ENCODE measurements at regions not wholly inside any gene's neighbourhood (a gene's known extent, or its start where the extent isn't known, plus 50 kb on each side); places are given as distances from the start of the nearest gene placed in this dataset.

- no peak overlapping the region for H3K27ac ChIP-seq (ENCODE audit: low read depth in 1 of 2, low read length in 1 of 2)
- WGBS: 98% methylated on average over 4 of the region's 4 CpGs
- no peaks in the 10 kb centered on the region for H3K4me1 ChIP-seq (ENCODE audit: control insufficient read depth in 2 of 2, insufficient read depth in 2 of 2, low read length in 2 of 2)
- H3K27me3 ChIP-seq (ENCODE audit: control insufficient read depth in 2 of 2, insufficient read depth in 1 of 2, low read length in 1 of 2): no peaks in the 10 kb centered on the region
- no peak overlapping the region for H3K4me3 ChIP-seq (ENCODE audit: low read length in 2 of 2)
- no peaks in the 10 kb centered on the region for H3K36me3 ChIP-seq (ENCODE audit: control insufficient read depth in 2 of 2, insufficient read depth in 2 of 2, low read length in 1 of 2)
- no peak for DNase-seq (ENCODE audit: low read depth in 6 of 9, low spot score in 9 of 9)
- no peaks in the 10 kb centered on the region for H3K9me3 ChIP-seq (ENCODE audit: control insufficient read depth in 2 of 2, insufficient read depth in 1 of 2, low read length in 1 of 2)
Measured at GRCh38 chr18:39359636-39360035, 1794.0 kb upstream of the CELF4 start.

- H3K9me3 ChIP-seq (ENCODE audit: control insufficient read depth in 2 of 2, insufficient read depth in 1 of 2, low read length in 1 of 2): no peaks in the 10 kb centered on the region
- WGBS: 94% methylated on average over 2 of the region's 2 CpGs
- no peaks in the 10 kb centered on the region for H3K27me3 ChIP-seq (ENCODE audit: control insufficient read depth in 2 of 2, insufficient read depth in 1 of 2, low read length in 1 of 2)
- H3K36me3 ChIP-seq (ENCODE audit: control insufficient read depth in 2 of 2, insufficient read depth in 2 of 2, low read length in 1 of 2): no peaks in the 10 kb centered on the region
- H3K4me1 ChIP-seq (ENCODE audit: control insufficient read depth in 2 of 2, insufficient read depth in 2 of 2, low read length in 2 of 2): no peaks in the 10 kb centered on the region
- no peak overlapping the region for H3K27ac ChIP-seq (ENCODE audit: low read depth in 1 of 2, low read length in 1 of 2)
- H3K4me3 ChIP-seq (ENCODE audit: low read length in 2 of 2): no peak overlapping the region
- DNase-seq (ENCODE audit: low read depth in 6 of 9, low spot score in 9 of 9): no peak
Measured at GRCh38 chr18:39350945-39351344, 1785.3 kb upstream of the CELF4 start.

GRCh38 chr18:39349801-39350200 is 1784.2 kb upstream of the CELF4 start:
- 98% methylated on average over 2 of the region's 2 CpGs for WGBS

GRCh38 chr18:39348757-39349156 is 1783.2 kb upstream of the CELF4 start:
- Histone ChIP-seq H3K36me3 (ENCODE audit: control insufficient read depth in 2 of 2, insufficient read depth in 2 of 2, low read length in 1 of 2) (no peaks in the 10 kb centered on the region), H3K4me1 (ENCODE audit: control insufficient read depth in 2 of 2, insufficient read depth in 2 of 2, low read length in 2 of 2) (no peaks in the 10 kb centered on the region), H3K9me3 (ENCODE audit: control insufficient read depth in 2 of 2, insufficient read depth in 1 of 2, low read length in 1 of 2) (no peaks in the 10 kb centered on the region), H3K27me3 (ENCODE audit: control insufficient read depth in 2 of 2, insufficient read depth in 1 of 2, low read length in 1 of 2) (no peaks in the 10 kb centered on the region), H3K27ac (ENCODE audit: low read depth in 1 of 2, low read length in 1 of 2) (no peak overlapping the region), H3K4me3 (ENCODE audit: low read length in 2 of 2) (no peak overlapping the region)
- DNase-seq (ENCODE audit: low read depth in 6 of 9, low spot score in 9 of 9): no peak
- WGBS: 89% methylated on average over 3 of the region's 3 CpGs

More at GRCh38 chr18:39349801-39350200, 1784.2 kb upstream of the CELF4 start:
- no peaks in the 10 kb centered on the region for H3K27me3 ChIP-seq (ENCODE audit: control insufficient read depth in 2 of 2, insufficient read depth in 1 of 2, low read length in 1 of 2)
- no peaks in the 10 kb centered on the region for H3K4me1 ChIP-seq (ENCODE audit: control insufficient read depth in 2 of 2, insufficient read depth in 2 of 2, low read length in 2 of 2)
- no peaks in the 10 kb centered on the region for H3K36me3 ChIP-seq (ENCODE audit: control insufficient read depth in 2 of 2, insufficient read depth in 2 of 2, low read length in 1 of 2)
- no peak for DNase-seq (ENCODE audit: low read depth in 6 of 9, low spot score in 9 of 9)
- no peak overlapping the region for H3K4me3 ChIP-seq (ENCODE audit: low read length in 2 of 2)
- no peak overlapping the region for H3K27ac ChIP-seq (ENCODE audit: low read depth in 1 of 2, low read length in 1 of 2)
- no peaks in the 10 kb centered on the region for H3K9me3 ChIP-seq (ENCODE audit: control insufficient read depth in 2 of 2, insufficient read depth in 1 of 2, low read length in 1 of 2)

GRCh38 chr18:39347701-39348100 is 1782.1 kb upstream of the CELF4 start:
- DNase-seq (ENCODE audit: low read depth in 6 of 9, low spot score in 9 of 9): no peak
- Histone ChIP-seq H3K4me3 (ENCODE audit: low read length in 2 of 2) (no peak overlapping the region), H3K9me3 (ENCODE audit: control insufficient read depth in 2 of 2, insufficient read depth in 1 of 2, low read length in 1 of 2) (no peaks in the 10 kb centered on the region), H3K27me3 (ENCODE audit: control insufficient read depth in 2 of 2, insufficient read depth in 1 of 2, low read length in 1 of 2) (no peaks in the 10 kb centered on the region), H3K36me3 (ENCODE audit: control insufficient read depth in 2 of 2, insufficient read depth in 2 of 2, low read length in 1 of 2) (no peaks in the 10 kb centered on the region), H3K27ac (ENCODE audit: low read depth in 1 of 2, low read length in 1 of 2) (no peak overlapping the region), H3K4me1 (ENCODE audit: control insufficient read depth in 2 of 2, insufficient read depth in 2 of 2, low read length in 2 of 2) (no peaks in the 10 kb centered on the region)
- 95% methylated on average over 5 of the region's 5 CpGs for WGBS

- DNase-seq (ENCODE audit: low read depth in 6 of 9, low spot score in 9 of 9): no peak
- no peaks in the 10 kb centered on the region for H3K36me3 ChIP-seq (ENCODE audit: control insufficient read depth in 2 of 2, insufficient read depth in 2 of 2, low read length in 1 of 2)
- whole genome bisulfite sequencing: 96% methylated on average over 1 of the region's 1 CpG
- no peak overlapping the region for H3K4me3 ChIP-seq (ENCODE audit: low read length in 2 of 2)
- H3K9me3 ChIP-seq (ENCODE audit: control insufficient read depth in 2 of 2, insufficient read depth in 1 of 2, low read length in 1 of 2): no peaks in the 10 kb centered on the region
- H3K27me3 ChIP-seq (ENCODE audit: control insufficient read depth in 2 of 2, insufficient read depth in 1 of 2, low read length in 1 of 2): no peaks in the 10 kb centered on the region
- H3K27ac ChIP-seq (ENCODE audit: low read depth in 1 of 2, low read length in 1 of 2): no peak overlapping the region
- no peaks in the 10 kb centered on the region for H3K4me1 ChIP-seq (ENCODE audit: control insufficient read depth in 2 of 2, insufficient read depth in 2 of 2, low read length in 2 of 2)
Measured at GRCh38 chr18:39346916-39347315, 1781.3 kb upstream of the CELF4 start.

GRCh38 chr18:39345321-39345720 is 1779.7 kb upstream of the CELF4 start:
- no peaks in the 10 kb centered on the region for H3K4me1 ChIP-seq (ENCODE audit: control insufficient read depth in 2 of 2, insufficient read depth in 2 of 2, low read length in 2 of 2)
- H3K9me3 ChIP-seq (ENCODE audit: control insufficient read depth in 2 of 2, insufficient read depth in 1 of 2, low read length in 1 of 2): no peaks in the 10 kb centered on the region
- H3K4me3 ChIP-seq (ENCODE audit: low read length in 2 of 2): no peak overlapping the region
- H3K36me3 ChIP-seq (ENCODE audit: control insufficient read depth in 2 of 2, insufficient read depth in 2 of 2, low read length in 1 of 2): no peaks in the 10 kb centered on the region
- no peak for DNase-seq (ENCODE audit: low read depth in 6 of 9, low spot score in 9 of 9)
- H3K27me3 ChIP-seq (ENCODE audit: control insufficient read depth in 2 of 2, insufficient read depth in 1 of 2, low read length in 1 of 2): no peaks in the 10 kb centered on the region
- WGBS: 97% methylated on average over 2 of the region's 2 CpGs
- H3K27ac ChIP-seq (ENCODE audit: low read depth in 1 of 2, low read length in 1 of 2): no peak overlapping the region

GRCh38 chr18:39344487-39344886 is 1778.9 kb upstream of the CELF4 start:
- no peaks in the 10 kb centered on the region for H3K4me1 ChIP-seq (ENCODE audit: control insufficient read depth in 2 of 2, insufficient read depth in 2 of 2, low read length in 2 of 2)
- H3K36me3 ChIP-seq (ENCODE audit: control insufficient read depth in 2 of 2, insufficient read depth in 2 of 2, low read length in 1 of 2): no peaks in the 10 kb centered on the region
- H3K9me3 ChIP-seq (ENCODE audit: control insufficient read depth in 2 of 2, insufficient read depth in 1 of 2, low read length in 1 of 2): no peaks in the 10 kb centered on the region
- H3K27me3 ChIP-seq (ENCODE audit: control insufficient read depth in 2 of 2, insufficient read depth in 1 of 2, low read length in 1 of 2): no peaks in the 10 kb centered on the region
- no peak for DNase-seq (ENCODE audit: low read depth in 6 of 9, low spot score in 9 of 9)
- no peak overlapping the region for H3K27ac ChIP-seq (ENCODE audit: low read depth in 1 of 2, low read length in 1 of 2)
- WGBS: 94% methylated on average over 5 of the region's 5 CpGs
- no peak overlapping the region for H3K4me3 ChIP-seq (ENCODE audit: low read length in 2 of 2)

- no peak overlapping the region for H3K4me3 ChIP-seq (ENCODE audit: low read length in 2 of 2)
- no peaks in the 10 kb centered on the region for H3K36me3 ChIP-seq (ENCODE audit: control insufficient read depth in 2 of 2, insufficient read depth in 2 of 2, low read length in 1 of 2)
- no peaks in the 10 kb centered on the region for H3K9me3 ChIP-seq (ENCODE audit: control insufficient read depth in 2 of 2, insufficient read depth in 1 of 2, low read length in 1 of 2)
- no peak for DNase-seq (ENCODE audit: low read depth in 6 of 9, low spot score in 9 of 9)
- H3K4me1 ChIP-seq (ENCODE audit: control insufficient read depth in 2 of 2, insufficient read depth in 2 of 2, low read length in 2 of 2): no peaks in the 10 kb centered on the region
- WGBS: 97% methylated on average over 2 of the region's 2 CpGs
- no peaks in the 10 kb centered on the region for H3K27me3 ChIP-seq (ENCODE audit: control insufficient read depth in 2 of 2, insufficient read depth in 1 of 2, low read length in 1 of 2)
- H3K27ac ChIP-seq (ENCODE audit: low read depth in 1 of 2, low read length in 1 of 2): no peak overlapping the region
Measured at GRCh38 chr18:39341129-39341528, 1775.5 kb upstream of the CELF4 start.

GRCh38 chr18:39340418-39340817 is 1774.8 kb upstream of the CELF4 start:
- Histone ChIP-seq H3K4me3 (ENCODE audit: low read length in 2 of 2) (no peak overlapping the region), H3K27ac (ENCODE audit: low read depth in 1 of 2, low read length in 1 of 2) (no peak overlapping the region), H3K36me3 (ENCODE audit: control insufficient read depth in 2 of 2, insufficient read depth in 2 of 2, low read length in 1 of 2) (no peaks in the 10 kb centered on the region), H3K27me3 (ENCODE audit: control insufficient read depth in 2 of 2, insufficient read depth in 1 of 2, low read length in 1 of 2) (no peaks in the 10 kb centered on the region), H3K9me3 (ENCODE audit: control insufficient read depth in 2 of 2, insufficient read depth in 1 of 2, low read length in 1 of 2) (no peaks in the 10 kb centered on the region), H3K4me1 (ENCODE audit: control insufficient read depth in 2 of 2, insufficient read depth in 2 of 2, low read length in 2 of 2) (no peaks in the 10 kb centered on the region)
- no peak for DNase-seq (ENCODE audit: low read depth in 6 of 9, low spot score in 9 of 9)
- WGBS: 94% methylated on average over 1 of the region's 1 CpG

Data from thymus (tissue), 11 donors.